ENCODE measurements at regions not wholly inside any gene's neighbourhood (a gene's known extent, or its start where the extent isn't known, plus 50 kb on each side); places are given as distances from the start of the nearest gene placed in this dataset.

DNA sequence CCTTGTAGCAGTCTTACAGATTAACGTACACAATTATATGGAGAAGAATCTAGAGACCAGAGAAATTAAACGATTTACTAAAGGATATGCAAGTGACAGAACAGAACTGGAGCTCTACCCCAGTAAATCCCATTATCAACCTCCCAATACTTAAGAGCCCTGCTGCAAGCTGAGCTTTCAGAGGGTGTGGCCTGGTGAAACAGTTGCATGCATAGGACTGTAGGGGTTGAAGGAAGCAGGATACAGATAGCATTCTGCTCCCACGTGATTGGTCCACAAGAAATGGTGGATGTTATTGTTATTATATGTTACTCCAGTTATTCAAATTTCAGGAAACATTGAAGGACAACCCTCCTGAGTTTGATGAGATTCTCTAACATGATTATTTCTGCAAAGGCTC lies 210.8 kb upstream of the THUMPD2 start:
- Histone ChIP-seq H2AFZ (ENCODE audit: low read length) (no peak overlapping the region), H3K79me2 (ENCODE audit: control insufficient read depth in 1 of 2, insufficient read depth in 2 of 2, low read length in 2 of 2) (no peaks in the 10 kb centered on the region), H3K4me3 (ENCODE audit: extremely low read depth in 1 of 4, insufficient read depth in 2 of 4, low read depth in 3 of 4, low read length in 4 of 4) (no peak overlapping the region), H4K5ac (ENCODE audit: insufficient read length, low read depth, low read length) (no peak overlapping the region), H3K56ac (replicated peaks; ENCODE audit: insufficient read length, low read depth, low read length) (no peak overlapping the region), H2BK120ac (replicated peaks; ENCODE audit: low read depth, low read length) (no peak overlapping the region), H2BK12ac (ENCODE audit: low read depth, low read length) (no peak overlapping the region), H3K4me1 (replicated peaks in 1 of 4; ENCODE audit: control insufficient read depth in 3 of 4, insufficient read depth in 4 of 4, low read length in 3 of 4) (no peaks in the 10 kb centered on the region), H3K27ac (ENCODE audit: low read depth, low read length) (no peak overlapping the region), H3K9me3 (ENCODE audit: insufficient read depth in 2 of 2, low read depth in 1 of 2, low read length in 1 of 2) (no peaks in the 10 kb centered on the region; a peak in 1 of 4 replicates), H3K79me1 (ENCODE audit: low read depth, low read length) (no peaks in the 10 kb centered on the region), H3K36me3 (ENCODE audit: control insufficient read depth in 2 of 4, insufficient read depth in 4 of 4, low read length in 3 of 4) (no peaks in the 10 kb centered on the region), H3K4me2 (ENCODE audit: insufficient read depth in 1 of 2, low read depth in 2 of 2, low read length in 2 of 2) (no peak overlapping the region), H2AK5ac (ENCODE audit: low read depth, low read length) (no peak overlapping the region), H3K27me3 (replicated peaks in 1 of 4; ENCODE audit: control insufficient read depth in 3 of 4, extremely low read depth in 1 of 4, insufficient read depth in 3 of 4, low read length in 3 of 4) (no peaks in the 10 kb centered on the region), H4K8ac (ENCODE audit: extremely low read depth, insufficient read depth, low read length) (no peak overlapping the region), H3K14ac (ENCODE audit: insufficient read length) (no peak overlapping the region), H2BK20ac (ENCODE audit: low read length) (no peak overlapping the region), H4K20me1 (replicated peaks in 1 of 2; ENCODE audit: control insufficient read depth in 1 of 2, insufficient read depth in 2 of 2, low read length in 2 of 2) (no peaks in the 10 kb centered on the region), H3K4ac (replicated peaks; ENCODE audit: insufficient read length, low read depth, low read length) (no peak overlapping the region), H3K23ac (ENCODE audit: insufficient read length) (no peak overlapping the region), H4K91ac (replicated peaks; ENCODE audit: insufficient read length, low read length) (no peak overlapping the region), H2BK15ac (ENCODE audit: low read length) (no peak overlapping the region), H3K23me2 (ENCODE audit: low read depth, low read length) (no peaks in the 10 kb centered on the region), H3K9ac (replicated peaks in 1 of 4; ENCODE audit: extremely low read depth in 1 of 4, low read depth in 3 of 4, low read length in 3 of 4) (no peak overlapping the region), H2BK5ac (ENCODE audit: low read depth, low read length) (no peak overlapping the region), H3K18ac (ENCODE audit: extremely low read depth, low read length) (no peak overlapping the region)
- POLR2A ChIA-PET (ENCODE audit: partially characterized antibody): no interaction called here
- CTCF ChIA-PET (ENCODE audit: partially characterized antibody): interaction anchor here (0.6 kb wide), 1 partner anchor 23 kb away, joined by 3 read pairs; no protein-coding TSS in a partner anchor
- DNase-seq (ENCODE audit: low read depth in 1 of 2, low spot score in 2 of 2) (no peak), FAIRE-seq (peak; percentile 19)
- 56% methylated on average over 3 of the region's 3 CpGs; no CpG with 5 or more reads in 1 of the 2 experiments for WGBS, 2 experiments (ENCODE audit: extremely low coverage in 1 of 2, insufficient coverage in 1 of 2, insufficient read length in 1 of 2, insufficient replicate concordance in 2 of 2, low coverage in 1 of 2, low lambda C conversion rate in 2 of 2, missing lambda C conversion rate in 1 of 2)
- TF ChIP-seq BCL11A (IDR thresholded peaks at IDR 0.05; ENCODE audit: low read depth in 2 of 2, low read length in 2 of 2) (no peak), BRCA1 (IDR thresholded peaks at IDR 0.05; ENCODE audit: low read depth, low read length) (no peak), EP300 (IDR thresholded peaks at IDR 0.05; ENCODE audit: borderline replicate concordance in 1 of 2, low read depth in 2 of 2, low read length in 2 of 2) (no peak), SP2 (IDR thresholded peaks at IDR 0.05; ENCODE audit: low read length) (no peak), POLR2A (IDR thresholded peaks at IDR 0.05; ENCODE audit: control extremely low read depth in 1 of 2, low read depth in 2 of 2, low read length in 2 of 2) (no peak), ASH2L (IDR thresholded peaks at IDR 0.05; ENCODE audit: low read length) (no peak), RNF2 (IDR thresholded peaks at IDR 0.05; ENCODE audit: borderline replicate concordance, low read depth, low read length, missing control alignments, poor library complexity, severe bottlenecking) (no peak), ZNF274 (IDR thresholded peaks at IDR 0.05; ENCODE audit: borderline replicate concordance, extremely low read depth, low read length) (no peak), GTF2F1 (IDR thresholded peaks at IDR 0.05; ENCODE audit: borderline replicate concordance, low read depth, low read length) (no peak), CBX8 (IDR thresholded peaks at IDR 0.05; ENCODE audit: borderline replicate concordance, low read depth, low read length) (no peak)
- TF ChIP-seq, protein P1, sequence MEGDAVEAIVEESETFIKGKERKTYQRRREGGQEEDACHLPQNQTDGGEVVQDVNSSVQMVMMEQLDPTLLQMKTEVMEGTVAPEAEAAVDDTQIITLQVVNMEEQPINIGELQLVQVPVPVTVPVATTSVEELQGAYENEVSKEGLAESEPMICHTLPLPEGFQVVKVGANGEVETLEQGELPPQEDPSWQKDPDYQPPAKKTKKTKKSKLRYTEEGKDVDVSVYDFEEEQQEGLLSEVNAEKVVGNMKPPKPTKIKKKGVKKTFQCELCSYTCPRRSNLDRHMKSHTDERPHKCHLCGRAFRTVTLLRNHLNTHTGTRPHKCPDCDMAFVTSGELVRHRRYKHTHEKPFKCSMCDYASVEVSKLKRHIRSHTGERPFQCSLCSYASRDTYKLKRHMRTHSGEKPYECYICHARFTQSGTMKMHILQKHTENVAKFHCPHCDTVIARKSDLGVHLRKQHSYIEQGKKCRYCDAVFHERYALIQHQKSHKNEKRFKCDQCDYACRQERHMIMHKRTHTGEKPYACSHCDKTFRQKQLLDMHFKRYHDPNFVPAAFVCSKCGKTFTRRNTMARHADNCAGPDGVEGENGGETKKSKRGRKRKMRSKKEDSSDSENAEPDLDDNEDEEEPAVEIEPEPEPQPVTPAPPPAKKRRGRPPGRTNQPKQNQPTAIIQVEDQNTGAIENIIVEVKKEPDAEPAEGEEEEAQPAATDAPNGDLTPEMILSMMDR (IDR thresholded peaks at IDR 0.05; ENCODE audit: control extremely low read depth in 1 of 3, insufficient read depth in 1 of 3, low read depth in 1 of 3, low read length in 3 of 3): no peak

Data from H1 (cell line).